Fibroblast of lung (primary cell): ENCODE measurements at regions not wholly inside any gene's neighbourhood (a gene's known extent, or its start where the extent isn't known, plus 50 kb on each side); places are given as distances from the start of the nearest gene placed in this dataset.

Source experiments
- CTCF ChIP-seq, 2 donors: IDR thresholded peaks in 1 of 2; conservative IDR thresholded peaks in 1 of 2; 1 replicate in 1 of 2; 2 replicates in 1 of 2; pipeline ENCODE4 v1.5.1; 2011 to 2012; ENCODE audit warnings: low read length in 2 of 2, control low read depth in 1 of 2, inconsistent platforms in 1 of 2, low read depth in 1 of 2, mild to moderate bottlenecking in 1 of 2
- EZH2 ChIP-seq: IDR thresholded peaks from 2 replicates; pipeline ENCODE4 v1.5.1; 2012; ENCODE audit warnings: low read length, control low read depth, mild to moderate bottlenecking; ENCODE audit errors: missing control alignments

- TF ChIP-seq CTCF (conservative IDR thresholded peaks at IDR 0.05 in 1 of 2, IDR thresholded peaks at IDR 0.05 in 1 of 2; ENCODE audit: low read depth in 1 of 2, low read length in 2 of 2) (no peak), EZH2 (no peak)
Measured at GRCh38 chr2:53216805-53217204, 550.8 kb upstream of the CHAC2 start.
